Central memory CD4-positive, alpha-beta T cell (primary cell): ENCODE measurements at regions not wholly inside any gene's neighbourhood (a gene's known extent, or its start where the extent isn't known, plus 50 kb on each side); places are given as distances from the start of the nearest gene placed in this dataset.
"Not testable (repeated sequence)": the region's sequence is repeated elsewhere in the genome, so short reads cannot be mapped to it uniquely, and the experiment has no call there.

ENCODE experiments used
- DNase-seq: peaks from one replicate; pipeline ENCODE4 v3.0.0; 2022

DNA sequence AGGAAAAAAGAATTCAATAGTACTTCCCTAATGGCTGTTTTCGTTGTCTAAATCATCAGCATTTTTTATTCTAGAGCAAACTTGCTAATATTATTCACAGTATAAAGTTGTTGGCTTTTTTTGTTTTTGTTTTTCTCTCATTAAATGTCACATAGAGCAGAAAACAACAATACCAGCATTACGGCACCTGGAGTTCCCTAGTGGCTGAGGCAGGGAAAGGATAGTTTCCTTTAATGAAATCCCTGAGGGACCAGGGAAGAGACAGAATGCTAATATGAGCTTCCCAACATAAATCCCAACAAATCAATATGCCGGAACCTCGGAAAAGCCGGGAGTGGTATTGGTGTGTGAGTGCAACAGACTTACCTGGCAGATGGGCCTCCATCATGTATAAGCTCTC, 235.2 kb upstream of the ASCC3 start:
- DNase-seq, result no peak

DNA sequence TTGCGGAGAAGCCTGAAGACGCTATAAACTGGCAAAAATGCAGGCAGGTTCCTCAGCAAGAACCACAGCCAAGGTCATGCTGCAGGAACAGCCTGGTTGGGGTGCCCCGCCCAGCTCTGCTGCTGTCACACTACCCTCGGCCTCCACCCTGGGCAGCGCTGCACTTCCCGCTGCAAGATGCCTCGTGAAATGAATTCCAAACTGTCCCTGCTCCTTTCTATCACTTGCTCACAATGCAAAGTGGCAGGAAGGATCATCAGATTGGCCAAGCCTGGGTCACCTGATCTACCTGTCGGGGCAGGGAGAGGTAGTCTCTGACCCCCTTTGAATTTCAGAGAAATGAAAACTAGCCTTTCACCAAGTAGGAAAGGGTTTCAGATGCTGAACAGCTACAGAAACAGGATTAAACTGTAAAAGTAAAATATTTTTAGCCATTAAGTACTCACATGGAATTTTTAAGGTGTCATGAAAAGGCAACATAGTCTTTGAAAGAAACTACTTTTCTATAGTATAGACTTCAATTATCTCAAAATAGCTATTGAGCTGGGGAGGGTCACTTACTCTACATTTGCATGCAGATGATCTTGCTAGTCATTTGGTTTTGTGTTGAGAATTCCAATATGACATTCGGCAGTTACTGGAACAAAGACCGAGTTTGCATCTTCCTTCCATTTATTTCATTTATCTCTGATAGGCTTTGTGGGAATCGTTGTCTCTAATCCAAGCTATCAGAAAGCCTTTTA, 236.4 kb upstream of the ASCC3 start:
- no peak for DNase-seq

DNA sequence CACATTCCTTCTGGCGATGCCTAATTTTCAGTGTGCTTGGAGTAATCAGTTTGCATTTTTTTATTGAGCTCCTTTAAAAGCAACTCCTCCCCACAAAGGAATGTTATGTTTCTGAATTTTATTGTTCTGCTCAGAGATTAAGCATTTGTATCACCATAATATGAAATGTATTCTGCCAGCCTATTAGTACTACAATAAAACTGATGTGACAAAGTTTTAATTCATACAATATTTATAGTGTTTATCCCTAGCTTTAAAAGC, 236.9 kb upstream of the ASCC3 start:
- no peak for DNase-seq

DNA sequence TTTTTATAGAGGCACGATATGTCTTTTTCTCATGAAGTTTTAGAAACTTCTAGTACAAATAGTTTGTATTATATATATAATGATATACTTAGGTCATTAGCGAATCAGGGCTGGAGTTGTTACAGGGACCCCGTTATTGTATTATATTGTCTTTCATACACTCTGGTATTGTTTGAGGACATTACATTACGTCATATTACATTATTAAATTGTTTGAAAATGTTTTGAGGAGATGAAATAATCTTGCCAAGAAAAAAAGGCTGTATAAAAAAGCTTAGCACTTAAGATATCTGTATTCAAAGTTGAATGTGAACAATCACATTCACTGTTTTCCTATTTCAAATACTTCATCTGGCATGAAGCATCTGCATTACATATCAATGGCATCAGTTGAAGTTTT, 239.6 kb upstream of the ASCC3 start:
- DNase-seq, result no peak

DNA sequence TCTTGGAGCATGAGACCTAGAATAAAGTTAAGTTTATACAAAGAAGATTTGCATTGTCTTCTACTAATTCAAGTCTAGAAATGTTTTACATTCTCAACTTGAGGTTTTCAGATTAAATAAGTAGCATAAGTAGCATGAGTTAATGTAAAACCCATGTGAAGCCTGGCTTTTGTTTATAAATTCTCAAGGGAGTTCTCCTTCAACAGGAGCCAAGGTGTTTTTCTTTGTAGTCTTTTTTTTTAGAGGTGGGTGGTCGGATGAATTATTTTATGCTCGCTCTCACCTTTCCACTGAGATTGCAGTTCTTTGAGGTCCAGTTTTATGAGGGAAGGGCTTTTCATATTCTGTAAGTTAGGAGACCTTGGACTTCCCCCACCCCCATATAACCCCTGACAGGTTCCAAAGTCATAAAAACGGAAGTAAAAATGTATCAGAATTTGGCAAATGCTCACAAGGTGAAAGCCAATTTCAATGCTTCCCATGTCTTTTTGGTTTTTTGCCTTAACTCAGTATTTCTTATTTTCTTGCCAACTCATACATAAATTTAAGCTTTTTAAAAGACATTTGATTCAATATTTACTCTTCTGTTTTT, 244.3 kb upstream of the ASCC3 start:
- DNase-seq, result no peak

DNA sequence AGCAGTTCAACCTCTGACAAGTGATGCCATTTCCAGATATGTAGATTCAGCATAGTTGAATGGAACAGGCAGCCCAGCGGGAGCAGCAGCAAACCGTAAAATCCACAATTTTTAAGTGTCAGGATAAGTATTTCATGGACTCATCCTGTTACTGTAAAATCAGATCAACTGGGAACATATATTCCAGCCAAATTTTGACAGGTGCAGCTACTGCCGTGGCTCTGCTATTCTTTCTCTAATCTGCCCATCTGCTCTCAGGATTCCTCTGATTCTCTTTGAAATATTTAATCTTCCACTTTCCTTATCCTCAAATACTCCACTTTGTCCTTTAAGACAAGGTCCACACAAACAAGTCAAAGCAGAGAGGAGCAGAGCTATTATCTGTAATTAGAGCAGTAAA, 245.4 kb upstream of the ASCC3 start:
- DNase-seq, result no peak

DNA sequence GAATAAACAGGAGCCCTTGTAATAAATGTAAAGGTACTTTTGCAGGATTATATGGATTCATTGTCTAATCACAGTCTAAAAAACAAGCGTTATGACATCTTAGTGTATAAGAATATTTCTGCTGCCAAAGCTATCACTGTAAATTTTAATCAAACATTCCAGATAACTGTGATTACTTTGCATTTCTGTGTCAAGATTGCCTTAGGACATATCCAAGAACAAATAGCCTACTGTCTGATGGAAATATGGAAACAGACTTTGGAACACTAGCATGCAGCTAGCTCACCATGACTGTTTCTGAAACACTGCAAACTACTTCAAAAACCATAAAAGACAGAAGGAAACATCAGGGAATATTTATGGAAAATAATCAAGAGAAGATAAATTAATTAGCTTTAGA, 248.7 kb upstream of the ASCC3 start:
- DNase-seq, result no peak

DNA sequence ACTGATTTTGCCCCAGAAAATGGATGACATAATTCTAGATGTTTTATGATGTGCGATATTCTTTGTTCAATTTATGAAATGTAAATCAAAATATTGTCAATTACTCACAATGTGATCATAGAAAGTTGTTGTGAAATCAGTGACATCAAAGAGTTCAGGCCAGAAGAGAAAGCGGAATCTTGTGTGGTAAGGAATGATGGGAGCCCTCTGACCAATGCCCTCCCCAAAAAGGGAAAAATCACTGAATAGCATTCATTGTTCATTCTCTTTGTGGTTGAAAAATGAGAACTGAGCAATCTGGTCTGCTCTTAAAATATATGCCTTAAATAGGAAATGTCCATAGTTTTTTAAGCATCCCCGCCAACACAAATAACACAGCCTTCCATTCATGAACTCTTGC, 247.1 kb upstream of the GRIK2 start:
- no peak for DNase-seq

DNA sequence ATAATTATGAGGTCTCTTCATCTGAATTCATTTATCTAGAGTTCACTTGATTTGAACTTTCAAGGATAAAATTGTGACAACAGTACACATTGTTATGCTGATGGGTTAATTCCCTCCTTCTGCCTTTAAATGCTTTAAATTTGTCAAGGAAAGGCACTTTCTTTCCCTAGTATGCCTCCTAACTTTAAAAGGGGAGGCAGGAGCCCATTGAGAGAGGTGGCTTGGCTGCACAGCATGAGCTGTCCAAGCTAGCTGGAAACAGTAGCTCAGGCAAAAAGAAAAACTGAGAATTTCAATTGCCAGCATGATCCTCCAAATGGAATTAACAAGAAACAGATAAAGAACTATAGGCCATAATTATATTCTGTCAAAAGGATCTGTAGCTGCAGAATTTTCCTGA, 243.3 kb upstream of the GRIK2 start:
- no peak for DNase-seq

DNA sequence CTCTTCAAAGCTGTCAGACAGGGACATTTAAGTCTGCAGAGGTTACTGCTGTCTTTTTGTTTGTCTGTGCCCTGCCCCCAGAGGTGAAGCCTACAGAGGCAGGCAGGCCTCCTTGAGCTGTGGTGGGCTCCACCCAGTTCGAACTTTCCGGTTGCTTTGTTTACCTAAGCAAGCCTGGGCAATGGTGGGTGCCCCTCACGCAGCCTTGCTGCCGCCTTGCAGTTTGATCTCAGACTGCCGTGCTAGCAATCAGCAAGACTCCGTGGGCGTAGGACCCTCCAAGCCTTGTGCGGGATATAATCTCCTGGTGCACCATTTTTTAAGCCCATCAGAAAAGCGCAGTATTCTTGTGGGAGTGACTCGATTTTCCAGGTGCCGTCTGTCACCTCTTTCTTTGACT, 235.9 kb upstream of the GRIK2 start:
- not testable (repeated sequence) for DNase-seq

DNA sequence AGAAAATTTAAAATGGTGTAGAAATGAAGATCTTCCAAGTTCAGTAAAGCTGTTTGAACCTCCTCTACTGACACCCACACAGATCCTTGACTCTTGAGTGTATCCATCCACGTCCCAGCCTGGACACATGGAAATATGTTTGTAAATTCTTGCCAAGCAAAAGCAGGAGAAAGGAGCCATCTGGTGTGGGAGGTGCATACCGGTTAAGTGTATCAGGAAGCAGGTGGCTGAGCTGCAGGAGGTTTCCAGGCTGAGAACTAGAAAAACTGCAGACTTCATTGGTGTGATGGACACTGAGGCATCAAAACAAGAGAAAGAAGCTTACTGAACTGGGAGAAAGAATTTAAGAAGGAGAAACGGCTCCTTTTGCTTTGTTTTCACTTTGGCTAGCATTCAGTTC, 229.9 kb upstream of the GRIK2 start:
- DNase-seq, result no peak

DNA sequence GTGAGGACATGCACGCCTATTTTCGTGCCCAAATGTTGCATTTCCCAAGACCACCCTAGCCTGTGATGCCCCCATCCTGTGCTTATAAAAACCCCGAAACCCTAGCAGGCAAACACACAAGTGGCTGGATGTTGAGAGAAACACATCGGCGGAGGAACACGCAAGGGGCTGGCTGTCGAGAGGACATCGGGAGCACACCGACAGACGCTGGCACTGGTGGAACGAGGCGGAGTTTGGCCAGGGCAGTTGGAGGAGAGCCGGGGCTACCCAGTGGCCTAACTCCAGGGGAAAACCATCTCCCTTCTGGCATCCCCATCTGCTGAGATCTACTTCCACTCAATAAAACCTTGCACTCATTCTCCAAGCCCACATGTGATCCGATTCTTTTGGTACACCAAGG, 225.9 kb upstream of the GRIK2 start:
- no peak for DNase-seq

DNA sequence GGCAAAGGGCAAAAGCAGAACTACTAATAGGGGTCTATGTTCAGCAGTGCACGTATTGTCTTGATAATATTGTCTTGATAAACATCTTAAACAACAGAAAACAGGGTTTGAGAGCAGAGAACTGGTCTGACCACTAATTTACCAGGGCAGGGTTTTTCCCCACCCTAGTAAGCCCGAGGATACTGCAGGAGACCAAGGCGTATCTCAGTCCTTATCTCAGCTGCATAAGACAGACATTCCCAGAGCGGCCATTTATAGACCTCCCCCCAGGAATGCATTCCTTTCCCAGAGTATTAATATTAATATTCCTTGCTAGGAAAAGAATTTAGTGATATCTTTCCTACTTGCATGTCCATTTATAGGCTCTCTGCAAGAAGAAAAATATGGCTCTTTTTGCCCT, 222.5 kb upstream of the GRIK2 start:
- DNase-seq, result not testable (repeated sequence)

DNA sequence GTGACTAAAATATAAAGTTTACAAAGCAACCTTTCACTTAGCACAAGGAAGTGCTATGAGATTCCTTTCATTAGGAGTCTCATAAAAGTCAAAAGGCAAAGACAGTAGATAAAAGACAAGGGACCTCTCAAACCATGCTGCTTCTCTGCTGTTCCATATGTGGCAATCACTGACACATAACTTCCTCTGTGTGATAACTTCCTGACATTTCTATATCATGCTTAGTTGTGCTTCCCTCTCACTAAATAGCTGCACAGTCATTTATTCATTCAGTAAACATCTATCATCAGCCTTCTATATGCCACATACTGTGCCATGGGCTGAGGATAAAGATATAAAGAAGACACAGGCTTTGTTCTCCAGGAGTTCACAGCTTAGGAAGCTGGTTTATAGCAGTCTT, 214.8 kb upstream of the GRIK2 start:
- DNase-seq, result no peak

DNA sequence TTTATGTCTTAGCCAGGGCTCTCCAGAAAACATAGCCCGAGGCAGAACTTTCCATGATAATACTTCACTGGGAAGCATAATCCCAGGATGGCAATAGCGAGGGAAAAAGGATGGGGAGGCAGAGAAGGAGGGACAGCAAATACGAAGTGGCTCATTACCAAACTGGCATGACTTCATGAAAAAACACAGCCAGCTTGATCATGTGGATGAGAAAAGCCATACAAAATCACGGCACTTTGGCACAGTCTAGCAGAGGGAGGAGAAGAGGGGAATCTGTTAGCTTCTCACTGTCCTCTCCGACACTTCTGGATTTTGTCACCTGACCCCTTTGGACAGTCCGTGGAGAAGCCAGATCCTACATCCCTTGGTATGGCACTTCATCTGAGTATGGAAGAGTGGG, 212.5 kb upstream of the GRIK2 start:
- no peak for DNase-seq

DNA sequence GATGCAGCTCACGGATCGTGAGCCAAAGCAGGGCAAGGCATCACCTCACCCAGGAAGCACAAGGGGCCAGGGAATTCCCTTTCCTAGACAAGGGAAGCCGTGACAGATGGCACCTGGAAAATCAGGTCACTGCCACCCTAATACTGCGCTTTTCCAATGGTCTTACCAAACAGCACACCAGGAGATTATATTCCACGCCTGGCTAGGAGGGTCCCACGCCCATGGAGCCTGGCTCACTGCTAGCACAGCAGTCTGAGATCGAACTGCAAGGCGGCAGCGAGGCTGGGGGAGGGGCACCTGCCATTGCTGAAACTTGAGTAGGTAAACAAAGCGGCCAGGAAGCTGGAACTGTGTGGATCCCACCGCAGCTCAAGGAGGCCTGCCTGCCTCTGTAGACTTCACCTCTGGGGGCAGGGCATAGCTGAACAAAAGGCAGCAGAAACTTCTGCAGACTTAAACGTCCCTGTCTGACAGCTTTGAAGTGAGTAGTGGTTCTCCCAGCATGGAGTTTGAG, 205.2 kb upstream of the GRIK2 start:
- DNase-seq, result not testable (repeated sequence)

DNA sequence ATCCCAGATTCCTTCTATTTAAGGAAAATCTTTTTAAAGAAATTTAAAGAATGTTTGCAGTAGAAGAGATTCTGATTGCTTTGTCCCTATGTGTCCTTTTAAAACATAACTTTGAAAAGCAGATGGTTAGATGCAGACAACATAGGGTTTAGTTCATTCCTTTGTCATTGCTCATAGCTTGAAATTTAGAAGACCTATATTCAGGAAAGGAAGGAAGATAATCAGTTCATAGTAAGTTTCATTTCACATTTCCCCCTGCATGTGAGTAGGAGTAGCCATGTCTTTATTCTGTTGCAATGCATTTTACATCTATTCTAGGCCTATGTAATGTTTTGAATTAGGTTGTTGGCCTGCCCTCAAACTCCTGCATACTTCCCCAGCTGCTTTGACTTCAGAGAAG, 197.9 kb upstream of the GRIK2 start:
- DNase-seq, result no peak

DNA sequence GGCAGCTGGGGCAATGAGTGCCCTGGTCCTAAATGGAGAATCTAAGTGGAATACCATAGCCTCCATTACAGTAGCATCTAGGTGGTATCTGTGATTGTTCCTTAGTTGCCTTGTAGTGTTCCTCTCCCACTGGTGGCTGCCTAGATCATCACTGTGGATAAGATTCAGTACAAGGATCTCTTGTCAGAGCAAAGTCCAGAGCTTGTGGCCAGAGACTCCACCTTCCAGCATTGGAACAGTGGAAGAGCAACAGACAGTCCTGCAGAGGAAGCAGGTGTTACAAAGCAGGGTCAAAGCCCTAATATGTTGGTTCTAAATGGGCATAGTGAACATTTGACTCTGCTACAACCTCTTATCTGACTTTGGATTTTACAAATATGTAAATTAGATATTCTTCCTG, 194.1 kb upstream of the GRIK2 start:
- no peak for DNase-seq

DNA sequence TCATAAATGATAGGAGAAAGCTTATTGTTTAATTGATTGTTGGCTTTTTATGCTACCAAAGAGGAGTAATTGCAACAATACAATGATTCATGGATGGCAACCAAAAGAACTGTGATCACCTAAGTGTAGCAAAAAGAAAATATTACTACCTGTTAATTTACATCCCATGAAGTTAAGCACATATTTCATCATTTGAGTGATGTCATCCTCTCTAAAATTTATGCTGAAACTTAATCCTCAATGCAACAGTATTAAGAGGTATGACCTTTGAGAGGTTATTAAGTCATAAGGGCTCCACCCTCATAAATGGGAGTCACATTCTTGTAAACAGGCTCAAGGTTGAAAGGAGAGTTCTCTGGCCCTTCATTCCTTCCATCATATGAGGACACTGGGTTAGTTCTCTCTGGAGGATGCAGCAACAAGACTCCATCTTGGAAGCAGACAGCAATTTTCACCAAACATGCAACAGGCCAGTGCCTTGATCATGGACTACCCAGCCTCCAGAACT, 190.6 kb upstream of the GRIK2 start:
- DNase-seq, result no peak

DNA sequence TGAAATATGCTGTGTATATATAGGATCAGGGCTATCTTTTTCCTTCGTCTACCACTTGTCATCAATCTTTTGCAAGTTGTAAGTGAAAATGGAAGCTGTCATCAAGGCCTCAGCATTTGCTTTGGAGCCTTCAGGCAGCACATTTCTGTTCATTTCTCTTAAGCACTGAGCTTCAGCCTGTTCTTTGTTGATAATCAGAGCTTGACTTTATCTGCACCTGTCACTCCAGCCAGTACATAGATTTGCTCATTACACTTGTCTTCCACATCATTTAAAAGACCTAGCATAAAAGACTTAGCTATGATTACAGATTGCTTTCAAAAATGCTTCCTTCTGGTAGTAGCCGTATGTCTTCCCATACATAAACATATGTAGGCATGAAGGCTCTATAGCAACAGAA, 189.8 kb upstream of the GRIK2 start:
- no peak for DNase-seq

DNA sequence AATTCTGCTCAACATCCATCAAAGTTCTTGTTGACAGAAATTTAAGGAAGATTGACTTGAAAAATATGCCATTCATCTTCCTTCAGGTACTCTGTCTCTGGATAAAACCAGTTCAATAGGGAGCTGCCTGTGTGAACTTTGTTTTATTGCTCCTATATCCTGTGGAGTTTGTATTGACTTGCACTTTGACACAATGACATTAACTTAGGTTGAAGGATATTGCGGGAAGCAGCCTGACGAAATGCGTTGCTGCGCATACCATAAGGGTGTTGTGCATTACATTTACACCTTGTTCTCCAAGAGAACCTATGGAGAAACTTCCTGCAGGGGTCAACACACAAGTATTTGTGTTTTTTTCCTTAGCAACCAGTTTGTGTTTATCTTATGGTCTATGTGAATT, 185.4 kb upstream of the GRIK2 start:
- DNase-seq, result no peak

DNA sequence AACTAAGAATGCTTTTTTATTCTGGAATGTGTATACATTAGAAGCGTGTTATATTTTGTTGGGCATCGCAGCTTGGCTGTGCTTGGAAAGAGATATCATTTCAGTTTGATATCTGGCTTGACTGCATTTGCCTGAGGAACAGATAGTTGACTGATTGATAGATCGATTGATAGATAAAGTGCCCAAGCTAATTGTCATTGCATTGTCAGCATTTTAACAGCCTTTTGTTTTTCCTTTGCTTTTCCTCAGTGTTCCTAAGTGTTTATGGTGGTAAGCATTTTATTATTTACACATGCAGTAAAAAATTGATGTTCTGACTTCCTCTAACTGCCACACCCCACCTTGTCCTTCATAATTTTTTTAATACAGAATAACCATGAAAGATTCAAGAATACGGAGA, 180.9 kb upstream of the GRIK2 start:
- DNase-seq, result no peak

DNA sequence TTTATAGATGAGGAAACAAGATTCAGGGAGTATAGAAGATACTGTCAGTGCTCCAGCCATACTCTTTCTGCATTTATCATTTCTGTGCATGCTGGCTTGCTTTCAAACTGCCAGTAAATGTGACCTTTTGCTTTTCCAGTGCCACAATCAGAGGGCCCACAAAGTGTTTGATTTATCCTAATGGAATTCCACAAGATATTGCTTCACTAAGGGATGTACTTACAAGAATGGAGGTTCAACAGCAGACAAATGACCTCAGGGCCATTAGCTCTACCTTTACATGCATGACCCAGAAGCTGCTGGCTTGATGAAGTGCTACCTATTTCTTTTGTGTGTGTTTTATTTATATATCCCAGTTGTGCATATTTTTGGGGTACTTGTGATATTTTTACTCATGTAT, 171.5 kb upstream of the GRIK2 start:
- DNase-seq, result no peak

DNA sequence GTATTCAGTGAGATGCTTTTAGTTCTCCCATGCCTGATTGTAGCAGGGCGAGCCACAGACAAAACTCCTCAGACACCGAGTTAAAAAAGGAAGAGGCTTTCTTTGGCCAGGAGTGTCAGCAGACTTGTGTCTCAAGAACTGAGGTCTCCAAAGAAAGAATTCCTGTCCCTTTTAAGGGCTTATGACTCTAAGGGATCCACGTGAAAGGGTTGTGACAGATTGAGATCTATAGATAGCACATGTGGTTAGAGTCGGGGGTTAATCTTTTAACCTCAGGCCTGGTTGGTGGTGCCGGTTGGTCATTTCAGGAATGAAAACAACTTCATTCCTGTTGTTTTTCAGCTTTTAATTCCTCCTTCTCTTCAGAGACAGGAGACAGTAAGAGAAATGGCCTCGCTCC, 168.8 kb upstream of the GRIK2 start:
- DNase-seq, result no peak

DNA sequence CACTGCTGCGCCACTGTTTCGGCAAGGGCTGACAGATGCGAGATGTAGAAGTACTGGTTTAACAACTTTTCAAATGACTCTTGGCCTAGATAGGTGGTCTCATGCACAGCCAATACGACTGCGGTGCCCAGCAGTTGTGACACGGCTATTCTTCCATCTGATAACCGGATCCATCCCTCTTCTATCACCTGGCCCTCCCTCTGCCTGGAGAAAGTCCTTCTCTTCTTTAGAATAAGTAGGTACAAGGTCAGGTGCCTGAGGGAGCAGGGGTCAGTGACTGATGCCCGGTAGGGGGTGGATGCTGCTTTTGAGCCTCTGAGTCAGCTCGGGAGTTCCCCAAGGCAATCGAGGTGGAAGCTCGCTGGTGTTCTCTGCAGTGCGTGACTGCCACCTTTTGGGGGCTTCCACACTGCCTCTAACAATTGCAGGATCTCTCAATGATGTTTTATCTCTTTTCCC, 166.8 kb upstream of the GRIK2 start:
- DNase-seq, result no peak
